Gastroesophageal sphincter (tissue), 3 donors: ENCODE measurements at regions not wholly inside any gene's neighbourhood (a gene's known extent, or its start where the extent isn't known, plus 50 kb on each side); places are given as distances from the start of the nearest gene placed in this dataset.

Experiments used
- CTCF ChIP-seq, 4 experiments: fragments of 200-600 bp in 2 of 4; fragments of 450-650 bp in 2 of 4; sonication (generic) in 1 of 4; IDR thresholded peaks; one replicate each; pipeline ENCODE4 v1.5.1; 2017 to 2019; ENCODE audit warnings: antibody characterized with exemption in 4 of 4, mild to moderate bottlenecking in 2 of 4, moderate library complexity in 2 of 4
- EP300 ChIP-seq: sonication (generic); formaldehyde crosslinking; IDR thresholded peaks from one replicate; pipeline ENCODE4 v1.6.1; 2017; ENCODE audit warnings: antibody characterized with exemption, mild to moderate bottlenecking
- POLR2A ChIP-seq, 2 donors: fragments of 450-650 bp; IDR thresholded peaks; one replicate each; pipeline ENCODE4 v1.6.1; 2017; ENCODE audit warnings: antibody characterized with exemption in 2 of 2, mild to moderate bottlenecking in 2 of 2, moderate library complexity in 1 of 2
- POLR2AphosphoS5 ChIP-seq: sonication (generic); formaldehyde crosslinking; IDR thresholded peaks from one replicate; pipeline ENCODE4 v1.6.1; 2017; ENCODE audit warnings: antibody characterized with exemption

GRCh38 chr2:7595206-7595605, 678.0 kb downstream of the RNF144A start:
- TF ChIP-seq CTCF (IDR thresholded peaks at IDR 0.05) (no peak), POLR2A (IDR thresholded peaks at IDR 0.05) (no peak), EP300 (no peak), POLR2AphosphoS5 (no peak)
